Heart left ventricle (tissue), 13 donors: ENCODE measurements at regions not wholly inside any gene's neighbourhood (a gene's known extent, or its start where the extent isn't known, plus 50 kb on each side); places are given as distances from the start of the nearest gene placed in this dataset.

Source experiments
- CTCF ChIP-seq, 12 donors: fragments of 200-600 bp; sonication (generic) in 4 of 12; IDR thresholded peaks; one replicate each; pipeline versions ENCODE4 v1.5.0 to v1.8.0; 2018 to 2022; ENCODE audit warnings: antibody characterized with exemption in 12 of 12, mild to moderate bottlenecking in 5 of 12
- POLR2A ChIP-seq, 2 donors: fragments of 450-650 bp; IDR thresholded peaks; one replicate each; pipeline ENCODE4 v1.6.1; 2017; ENCODE audit warnings: antibody characterized with exemption in 2 of 2, mild to moderate bottlenecking in 2 of 2, moderate library complexity in 2 of 2
- donor health status: ischemic (EF 13 %, LVEDD 7.1; RV severe dilation, severe dysfunction).
- donor health status: DM: no; HTN: yes; CAD: no.
- donor health status: DM: no; HTN: no; CAD: no.
- donor health status: ischemic (EF 25% LVEDD 6.9; RV normal size, moderate dysfunction).
- donor health status: ischemic (EF 25% LVEDD 5.7; RV mildly dilated, moderate dysfunction).
- donor health status: ischemic (EF 35%, LVEDD 5.7; RV mildly dilated, moderate dysfunction).
- donor health status: nonischemic (EF 11% LVEDD 7.7; RV severe dilation, severe dysfunction).
- donor health status: DM: yes; HTN: yes; CAD: no.
- donor health status: PGD.
- donor health status: ischemic (EF 29% LVEDD 5.4; RV normal size, mild dysfunction).
- donor health status: nonischemic (EF 23%, LVEDD 6.1; RV moderate dilation, normal function).

- no peak for TF ChIP-seq CTCF (IDR thresholded peaks at IDR 0.05)
- no peak for TF ChIP-seq POLR2A (IDR thresholded peaks at IDR 0.05)
Measured at GRCh38 chr10:4650582-4650981, 175.4 kb upstream of the AKR1E2 start.
